Stimulated activated CD4-positive, alpha-beta T cell treated with anti-CD3 and anti-CD28 coated beads, Interleukin-4, amount 100 ng/mL, for 4 hours (primary cell): ENCODE measurements at regions not wholly inside any gene's neighbourhood (a gene's known extent, or its start where the extent isn't known, plus 50 kb on each side); places are given as distances from the start of the nearest gene placed in this dataset.

ENCODE experiments used
- DNase-seq, 2 experiments: peaks; one replicate each; pipeline ENCODE4 v3.0.0-alpha.2; 2020

DNA sequence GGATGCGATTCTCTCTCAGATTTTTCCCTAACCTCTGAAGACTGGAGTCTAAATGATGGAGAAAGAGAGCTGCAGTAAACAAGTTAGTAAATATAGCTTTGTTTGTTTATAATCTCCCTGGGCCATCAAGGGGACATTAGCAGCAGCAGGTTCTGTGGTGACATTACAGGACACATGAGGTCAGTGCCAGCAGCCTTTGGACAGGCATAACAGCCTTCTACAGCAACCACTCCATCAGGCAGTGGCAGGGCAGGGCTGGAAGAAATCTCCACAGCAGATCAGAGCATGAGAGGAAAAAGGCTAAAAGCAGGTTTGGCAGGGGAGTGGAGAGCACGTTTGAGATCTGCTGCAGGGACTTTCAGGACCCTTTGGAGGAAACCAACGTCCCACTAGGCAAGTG is 127.6 kb upstream of the ACP3 start:
- DNase-seq, result no peak

DNA sequence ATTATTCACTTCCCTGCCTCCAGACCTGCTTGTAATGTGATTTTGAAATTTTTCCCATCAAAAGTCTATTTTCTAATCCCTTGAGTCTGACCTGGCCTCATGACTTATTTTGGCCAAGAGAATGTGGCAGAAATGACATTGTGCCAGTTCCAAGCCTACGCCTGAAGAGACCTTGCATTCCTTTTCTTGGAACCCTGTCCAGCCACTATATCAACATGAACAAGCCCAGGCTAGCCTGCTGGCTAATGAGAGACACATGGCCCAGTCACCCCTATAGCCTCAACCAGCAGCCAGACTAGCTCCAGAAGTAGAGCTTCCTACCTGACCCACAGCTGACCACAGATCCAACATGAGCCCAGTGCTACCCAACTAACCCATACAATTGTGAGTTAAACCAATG is 121.1 kb upstream of the ACP3 start:
- no peak for DNase-seq

DNA sequence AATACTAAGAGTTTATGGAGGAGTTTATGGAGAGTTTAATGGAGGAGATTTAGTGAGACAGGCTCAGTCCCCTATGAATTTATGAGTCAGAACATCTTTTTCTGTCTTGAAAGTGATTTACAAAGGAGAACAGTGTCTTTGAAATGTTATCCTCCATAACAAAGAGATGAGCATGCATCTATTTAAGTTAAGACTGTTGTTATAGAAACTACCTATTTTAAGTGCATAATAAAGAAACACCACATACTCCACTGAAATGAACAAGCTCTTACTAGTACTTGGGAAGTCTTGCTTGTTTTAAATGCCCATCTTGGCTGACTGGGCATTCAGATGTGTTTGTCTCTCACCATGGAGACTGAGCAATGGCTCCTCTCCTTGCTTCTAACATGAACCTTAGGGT is 118.7 kb upstream of the ACP3 start:
- DNase-seq, result no peak

DNA sequence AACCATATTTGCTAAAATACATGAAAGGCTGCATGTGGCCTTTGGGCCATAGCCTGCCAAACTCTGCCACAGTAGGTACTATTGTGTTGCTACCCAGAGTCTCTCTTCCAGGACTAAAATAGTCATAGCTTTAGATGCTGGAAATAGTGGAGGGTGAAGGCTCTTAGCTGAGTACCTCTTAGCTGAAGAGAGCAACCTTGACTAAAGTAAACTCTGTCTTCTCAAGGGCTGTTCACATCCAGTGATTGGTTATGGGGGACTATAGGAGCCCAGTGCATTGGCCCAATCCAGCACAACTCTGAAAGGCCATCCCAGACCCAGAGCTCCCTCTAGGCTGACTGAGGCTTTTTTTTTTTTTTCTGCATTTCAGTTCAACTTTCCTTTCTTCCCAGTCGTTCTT is 117.8 kb upstream of the ACP3 start:
- DNase-seq, result no peak

DNA sequence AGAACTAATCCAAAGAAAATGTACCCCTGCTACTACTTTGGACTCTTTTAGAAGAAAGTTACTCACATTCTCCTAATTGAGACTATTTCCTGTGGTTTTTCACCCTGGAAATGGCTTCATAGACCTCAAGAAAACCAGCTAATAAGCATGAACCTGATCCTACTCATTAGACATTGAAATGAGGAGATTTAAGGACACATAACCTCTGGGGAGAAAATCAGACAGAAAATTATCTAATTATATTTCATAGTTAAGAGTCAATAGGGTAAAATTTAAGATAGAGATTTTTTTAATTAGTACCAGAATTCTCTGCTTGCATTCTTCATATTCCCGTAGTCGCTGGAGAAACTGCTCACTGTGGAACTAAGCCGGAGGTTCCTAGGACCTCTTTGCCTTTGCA is 114.6 kb upstream of the ACP3 start:
- no peak for DNase-seq

DNA sequence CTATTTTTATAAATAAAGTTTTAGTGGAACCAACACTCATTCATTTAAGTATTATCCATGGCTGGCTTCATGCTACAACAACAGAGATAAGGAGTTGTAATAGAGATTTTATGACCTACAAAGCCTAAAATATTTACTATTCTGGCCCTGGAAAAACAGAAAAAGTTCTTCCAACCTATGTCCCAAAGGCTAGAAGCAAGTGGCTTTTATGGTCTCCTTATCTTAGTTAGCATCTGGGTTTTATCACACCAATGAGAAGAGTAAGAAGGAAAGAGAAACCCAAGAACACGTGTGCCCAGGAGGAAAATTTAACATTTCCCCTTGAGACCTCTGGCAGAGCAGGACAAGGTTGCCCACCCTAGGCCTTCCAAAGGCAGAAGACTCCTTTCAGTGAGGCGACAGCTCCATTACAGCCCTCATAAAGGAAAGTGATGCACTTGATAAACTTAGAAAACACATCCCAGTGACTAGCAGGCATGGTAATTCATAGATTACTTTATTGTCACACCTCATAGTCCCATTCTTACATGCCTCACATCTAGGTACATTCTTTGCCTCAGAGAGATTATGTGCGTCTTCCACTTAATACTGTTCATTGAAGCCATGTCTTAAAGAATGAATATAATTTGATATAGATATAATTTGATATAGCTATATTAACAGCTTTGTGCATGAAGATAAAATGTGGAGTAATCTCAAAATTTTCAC is 113.2 kb upstream of the ACP3 start:
- DNase-seq, result no peak

DNA sequence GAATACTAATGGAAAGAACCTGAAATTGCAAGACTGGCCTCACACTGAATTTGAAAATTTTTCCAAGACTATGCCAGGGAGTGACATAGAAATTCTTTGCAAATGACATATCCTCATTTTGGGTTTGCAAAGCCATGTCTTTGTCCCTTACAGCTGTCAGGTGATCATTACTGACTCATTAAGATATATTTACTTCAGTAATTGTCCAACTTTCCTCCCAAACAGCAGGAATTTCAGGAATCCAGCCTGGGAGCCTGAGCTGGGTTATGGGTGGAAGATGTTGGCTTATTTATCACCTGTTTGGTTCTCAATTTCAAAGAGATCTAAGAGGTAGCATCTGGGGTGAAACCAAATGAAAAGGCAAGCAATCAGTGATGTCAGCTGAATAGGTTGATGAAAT is 111.6 kb upstream of the ACP3 start:
- DNase-seq, result no peak

DNA sequence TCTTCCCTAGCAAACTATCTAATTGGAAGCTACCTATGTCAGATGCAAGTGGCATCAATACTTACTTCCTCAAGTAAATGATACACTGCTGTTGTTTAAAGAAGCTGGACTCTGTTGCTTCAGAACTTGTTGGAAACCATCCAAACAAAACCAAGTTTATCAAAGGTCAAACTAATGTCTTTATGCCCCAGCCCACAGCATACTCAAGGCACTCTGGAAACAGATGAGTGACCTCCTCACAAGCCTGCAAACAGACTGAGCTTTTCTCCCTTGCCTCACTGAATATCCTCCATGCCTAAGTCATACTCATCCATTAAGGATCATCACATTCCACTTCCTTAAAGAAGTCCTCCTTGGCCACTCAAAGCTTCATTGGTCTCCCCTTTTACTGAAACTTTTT is 107.4 kb upstream of the ACP3 start:
- DNase-seq, result no peak

DNA sequence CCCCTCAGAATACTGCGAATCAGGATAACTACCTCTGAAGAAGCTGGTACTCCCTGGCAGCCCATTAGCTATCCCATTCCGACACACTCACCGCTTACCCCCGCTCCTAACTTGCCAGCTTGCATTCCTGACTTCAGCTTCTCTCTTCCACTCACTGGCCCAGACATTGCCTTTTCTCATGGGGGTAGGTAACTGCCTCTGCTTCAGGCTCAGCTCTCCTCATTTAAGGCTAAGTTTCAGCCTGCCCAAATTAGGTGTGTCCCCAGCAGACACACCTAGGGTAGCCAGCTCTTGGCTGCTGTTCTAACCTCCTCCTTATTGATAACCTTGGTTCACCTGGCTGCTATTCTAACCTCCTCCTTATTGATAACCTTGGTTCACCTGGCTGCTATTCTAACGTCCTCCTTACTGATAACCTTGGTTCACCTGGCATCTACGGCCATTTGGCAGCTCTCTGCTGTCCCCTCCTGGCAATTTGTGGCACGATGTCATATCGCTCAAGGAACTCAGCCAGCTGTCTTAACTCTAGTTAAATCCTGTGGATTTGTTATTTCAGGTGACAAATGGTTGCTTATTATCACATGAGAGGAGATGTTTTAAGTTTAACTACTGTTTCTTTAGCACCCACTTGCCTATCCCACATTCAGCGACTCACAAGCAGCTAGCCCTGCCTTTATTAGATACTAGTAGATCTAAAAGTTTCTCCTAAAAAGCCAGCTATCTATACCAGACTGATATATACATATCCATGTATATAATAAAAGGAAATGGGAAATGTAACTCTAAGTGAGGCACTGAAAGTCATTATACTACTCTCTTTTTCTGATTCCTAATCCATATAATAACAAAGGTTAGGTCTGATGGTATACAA is 106.5 kb upstream of the ACP3 start:
- DNase-seq, result peak in 1 of 2 experiments; percentile 4

DNA sequence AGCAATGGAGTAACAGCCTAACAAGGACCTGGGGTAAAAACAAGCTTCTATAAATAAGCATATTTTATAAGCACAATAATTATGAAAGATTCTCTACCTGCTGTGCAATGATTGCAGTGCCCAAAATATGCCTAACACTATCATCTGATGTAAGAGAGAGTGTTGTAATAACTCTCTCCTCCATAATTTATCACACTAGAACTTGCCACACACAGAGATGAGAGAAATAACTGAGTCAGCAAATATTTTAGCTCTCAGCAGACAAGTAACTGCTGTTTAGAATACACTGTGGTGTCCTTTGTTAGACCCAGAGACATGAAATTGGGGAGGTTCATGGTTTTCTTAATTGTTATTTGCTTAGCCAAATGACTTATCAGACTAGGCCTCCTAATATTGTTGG is 105.3 kb upstream of the ACP3 start:
- no peak for DNase-seq

DNA sequence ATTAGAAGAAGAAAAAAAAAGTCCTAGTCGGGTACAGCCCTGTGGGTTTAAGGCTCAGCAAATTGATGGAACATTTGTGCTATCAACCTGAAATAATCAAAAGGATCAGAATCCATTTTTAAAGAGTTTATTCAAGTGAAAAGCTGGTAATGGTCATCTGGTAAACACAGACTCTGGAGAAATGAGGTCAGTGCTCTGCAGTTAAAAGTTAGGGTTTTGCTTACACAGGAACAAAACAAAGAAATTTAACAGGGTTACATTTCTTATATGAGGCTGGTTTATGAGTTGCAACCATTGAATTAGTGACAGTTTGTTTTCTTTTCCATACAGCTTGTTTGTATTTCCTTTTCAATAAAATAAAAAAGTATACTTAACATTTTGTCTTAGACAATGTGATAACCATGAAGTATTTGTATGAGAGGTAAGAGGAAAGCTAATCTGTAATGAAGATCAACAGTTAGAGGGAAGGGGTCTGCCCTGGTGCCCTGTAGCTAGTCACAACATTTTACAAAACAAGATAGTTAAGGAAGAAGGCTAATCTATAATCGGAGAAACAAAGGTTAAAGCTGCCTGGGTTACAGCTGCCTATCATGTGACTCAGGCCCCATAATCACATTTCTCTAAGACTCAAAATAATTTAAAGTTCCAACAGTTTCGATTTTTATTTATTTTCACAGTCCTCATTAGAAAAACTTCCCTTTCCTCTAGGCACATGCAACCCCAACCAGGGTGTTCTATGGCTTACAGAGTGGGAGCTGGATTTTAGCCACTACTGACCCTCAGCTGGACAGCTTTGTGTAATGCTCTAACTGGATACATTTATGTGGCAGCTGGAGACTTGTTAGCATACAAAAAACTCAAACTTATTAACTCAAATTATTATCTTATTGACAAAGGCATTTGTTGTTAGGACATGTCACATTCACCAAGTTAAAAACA is 98.1 kb upstream of the ACP3 start:
- no peak for DNase-seq

DNA sequence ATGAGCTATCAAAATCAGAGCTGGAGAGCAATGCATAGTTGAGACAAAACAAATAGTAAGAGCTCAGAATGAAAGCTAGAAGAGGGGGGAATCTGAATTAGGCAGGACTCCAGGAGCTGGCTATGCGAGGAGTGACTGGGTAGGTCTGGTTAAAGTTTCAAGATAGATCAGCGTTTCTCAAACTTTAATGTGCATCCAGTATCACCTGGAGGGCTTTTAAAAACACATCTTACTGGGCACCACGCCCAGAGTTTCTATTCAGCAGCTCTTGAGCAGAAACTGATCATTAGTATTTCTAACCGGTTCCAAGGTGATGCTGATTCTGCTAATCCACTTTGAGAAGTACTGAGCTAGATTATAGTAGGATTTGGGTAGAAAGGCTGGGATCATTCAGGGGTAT is 96.2 kb upstream of the ACP3 start:
- no peak for DNase-seq

DNA sequence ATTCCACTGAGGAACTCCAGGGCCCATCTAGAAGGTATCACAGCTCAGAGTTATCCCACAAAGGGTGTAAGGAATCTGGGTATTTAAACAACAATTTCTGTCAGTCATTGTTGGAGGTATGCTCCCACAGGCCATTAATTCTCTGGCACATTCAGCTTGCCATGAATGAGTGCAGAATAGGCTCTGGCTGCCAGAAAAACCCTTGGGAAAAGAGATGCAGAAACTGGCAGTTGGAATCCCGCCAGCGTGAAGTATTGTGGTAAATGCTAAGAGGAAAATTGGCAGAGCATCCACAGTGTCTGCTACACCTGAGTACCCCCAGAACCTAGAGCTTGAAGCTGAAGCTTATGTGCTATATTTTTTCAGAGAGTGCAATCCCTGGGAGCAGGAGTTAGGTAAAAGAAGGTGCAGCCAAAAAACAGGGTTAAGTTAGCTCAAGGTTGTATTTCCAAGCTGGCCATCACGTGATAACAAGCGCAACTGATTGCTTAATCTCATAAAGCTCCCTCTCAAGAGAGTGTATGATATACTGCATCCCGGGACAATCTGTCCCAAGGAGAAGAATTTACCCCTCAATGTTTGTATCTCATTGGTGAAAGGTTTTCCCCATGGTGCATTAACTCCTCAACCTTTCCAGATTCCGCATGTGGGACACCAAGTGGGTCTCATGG is 94.2 kb upstream of the ACP3 start:
- DNase-seq, result no peak

DNA sequence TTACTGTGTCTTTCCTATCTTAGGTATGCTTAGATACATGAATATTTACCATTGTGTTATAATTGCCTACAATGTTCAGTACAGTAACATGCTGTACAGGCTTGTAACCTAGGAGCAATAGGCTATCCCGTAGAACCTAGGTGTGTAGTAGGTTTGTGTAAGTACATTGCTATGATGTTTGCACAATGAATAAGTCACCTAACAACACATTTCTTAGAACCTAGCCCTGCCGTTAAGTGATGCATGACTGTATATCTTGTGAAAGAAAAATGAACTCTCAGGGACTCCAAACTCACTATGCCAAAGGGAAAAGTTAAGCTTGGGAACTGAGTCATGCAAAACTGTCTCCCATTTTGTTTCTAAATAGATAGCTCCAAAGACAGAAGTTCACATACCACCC is 91.5 kb upstream of the ACP3 start:
- no peak for DNase-seq

DNA sequence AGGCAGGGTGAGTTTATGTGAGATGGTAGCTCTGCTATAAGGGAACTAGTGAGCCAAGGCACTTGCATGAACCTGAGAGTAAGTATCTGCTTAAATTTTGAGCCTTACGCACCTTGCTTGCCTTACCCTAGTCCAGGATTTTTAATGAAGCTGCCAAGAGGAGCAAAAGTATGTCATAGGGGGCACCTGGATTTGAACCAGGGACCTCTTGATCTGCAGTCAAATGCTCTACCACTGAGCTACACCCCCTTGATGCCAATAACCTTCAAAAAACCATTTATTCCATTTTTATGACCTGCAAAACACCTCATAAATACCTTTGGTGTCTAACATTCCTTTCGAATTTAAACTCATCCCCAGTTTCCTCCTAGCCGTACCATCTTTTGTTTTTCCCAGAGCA is 88.3 kb upstream of the ACP3 start:
- no peak for DNase-seq

DNA sequence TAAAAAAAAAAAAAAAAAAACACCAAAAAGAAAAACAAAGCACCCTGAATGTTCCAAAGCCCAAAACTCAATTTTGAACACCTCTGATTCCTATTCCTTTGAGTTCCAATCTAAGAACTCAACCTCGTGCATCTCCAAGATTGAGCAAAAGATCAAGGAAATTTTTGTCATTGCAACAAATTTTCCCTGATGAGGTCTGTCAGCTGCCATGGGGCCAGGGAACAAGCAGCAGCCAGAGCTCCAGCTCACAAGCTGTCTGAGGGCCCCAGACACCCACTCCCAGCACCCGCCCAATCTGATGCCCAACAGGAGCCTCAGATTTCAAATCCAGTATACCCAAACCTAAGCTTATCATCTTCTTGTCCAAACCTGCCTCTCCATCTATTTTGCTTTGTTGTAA is 87.6 kb upstream of the ACP3 start:
- no peak for DNase-seq

DNA sequence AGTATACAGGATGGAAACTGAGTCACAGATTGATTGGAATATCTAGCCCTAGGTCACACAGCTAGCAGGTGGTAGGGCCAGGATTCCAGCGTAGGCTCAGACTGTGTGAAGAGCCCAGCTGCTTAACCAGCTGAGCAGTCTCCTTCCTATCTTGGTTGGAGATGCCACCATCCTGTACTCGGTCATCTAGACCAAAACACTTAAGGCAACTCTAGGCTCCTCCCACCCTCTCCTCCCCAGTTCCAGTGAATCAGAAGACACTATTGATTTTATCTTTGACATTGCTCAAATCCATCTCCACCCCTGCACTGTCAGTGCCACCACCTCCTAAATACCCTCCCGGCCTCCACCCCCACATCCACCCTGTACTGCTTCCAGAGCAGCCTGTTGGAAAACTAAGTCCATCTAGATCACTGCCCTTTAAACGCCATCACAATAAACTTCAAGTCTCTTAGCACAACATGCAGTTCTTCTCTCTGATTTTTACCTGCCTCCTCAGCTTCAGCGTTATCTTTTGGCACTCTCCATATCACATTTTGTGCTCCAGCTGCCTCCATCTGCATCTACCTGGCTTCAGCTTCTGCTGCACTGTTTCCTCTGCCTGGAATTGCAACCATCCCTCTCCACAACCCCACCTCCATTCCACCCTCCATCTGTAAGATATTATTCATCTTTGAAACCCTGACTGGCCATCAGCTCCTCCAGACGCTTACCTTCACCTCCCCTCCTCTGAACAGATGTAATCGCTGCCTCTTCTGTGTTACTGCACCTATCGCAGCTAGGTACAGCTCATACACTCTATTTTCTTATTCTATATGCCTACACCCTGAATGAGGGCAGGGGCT is 86.8 kb upstream of the ACP3 start:
- no peak for DNase-seq

DNA sequence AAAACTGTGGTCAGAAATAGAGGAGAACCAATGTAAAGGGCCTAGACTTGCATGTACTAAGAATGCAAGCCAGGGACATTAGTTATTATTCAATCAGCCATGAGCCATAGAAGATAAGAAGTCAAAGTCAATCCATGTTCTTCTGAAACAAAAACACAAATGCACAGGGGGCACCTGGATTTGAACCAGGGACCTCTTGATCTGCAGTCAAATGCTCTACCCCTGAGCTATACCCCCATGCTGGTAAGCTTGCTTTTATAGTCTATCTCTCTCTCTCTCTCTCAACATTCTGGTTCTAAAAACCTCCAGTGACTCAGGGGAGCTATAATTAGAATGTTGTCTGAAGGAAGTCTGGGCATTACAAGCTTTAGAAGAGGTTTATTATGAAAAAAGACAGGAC is 85.6 kb upstream of the ACP3 start:
- DNase-seq, result no peak

DNA sequence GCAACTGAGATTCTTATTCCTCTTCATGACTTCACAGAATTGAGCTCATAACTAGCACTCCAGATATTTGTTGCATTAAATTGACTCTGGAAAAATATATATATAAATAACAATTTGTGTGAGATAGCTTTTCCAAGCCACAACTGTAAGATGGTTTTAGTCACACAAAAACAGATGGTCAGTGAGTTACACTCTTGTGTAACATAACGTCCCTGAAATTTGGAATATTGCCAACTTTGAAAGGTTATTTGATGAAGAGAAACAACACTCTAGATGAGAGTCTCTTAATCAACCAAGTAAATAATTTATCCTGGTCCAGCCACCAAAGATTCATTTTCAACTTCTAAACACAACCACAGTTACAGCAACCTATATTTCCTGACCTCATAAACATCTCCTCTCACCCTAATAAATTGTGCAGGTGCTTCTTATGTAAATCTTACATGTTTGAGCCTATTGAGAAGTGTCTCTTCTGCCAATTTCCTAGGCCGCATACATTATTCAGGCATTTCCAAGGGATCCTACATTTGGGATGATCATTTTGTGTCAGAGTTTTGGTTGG is 84.9 kb upstream of the ACP3 start:
- DNase-seq, result no peak

DNA sequence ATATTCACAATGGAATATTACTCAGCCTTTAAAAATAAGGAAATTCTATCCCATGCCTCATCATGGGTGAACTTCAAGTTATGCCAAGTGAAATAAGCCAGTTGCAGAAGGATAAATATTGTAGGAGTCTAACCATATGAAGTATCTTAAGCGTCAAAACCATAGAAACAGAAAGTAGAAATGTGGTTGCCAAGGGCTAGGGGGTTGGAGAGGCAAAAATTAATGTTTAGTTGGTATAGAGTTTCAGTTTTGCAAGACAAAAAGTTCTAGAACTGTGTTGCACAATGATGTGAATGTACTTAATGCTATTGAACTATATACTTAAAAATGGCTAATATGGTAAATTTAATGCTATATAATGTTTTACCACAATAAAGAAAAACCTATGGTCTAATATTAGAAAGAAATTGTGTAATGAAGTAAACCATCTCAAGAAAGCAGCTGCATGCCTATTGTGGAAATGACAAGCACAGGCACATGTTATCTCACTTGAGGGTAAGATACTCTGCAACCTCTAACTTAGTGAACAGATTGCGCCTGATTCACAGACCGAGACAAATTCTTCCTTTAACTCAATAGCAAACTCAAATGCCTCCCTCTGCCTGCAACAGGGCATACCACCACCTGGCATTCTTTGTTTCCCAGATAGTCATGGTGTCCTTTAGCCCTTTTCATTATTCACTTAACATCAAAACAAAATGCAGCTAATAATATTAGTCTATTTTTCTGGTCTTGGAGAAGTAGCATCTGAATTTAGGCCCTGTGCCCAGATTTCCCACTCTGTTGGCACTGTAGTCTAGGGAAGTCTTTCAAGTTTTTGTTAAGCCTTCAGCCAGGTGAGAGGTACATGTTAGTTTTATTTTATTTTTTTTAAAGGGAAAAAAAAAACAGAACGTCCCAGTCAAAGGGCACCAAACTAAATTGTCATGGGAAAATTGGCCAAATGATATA is 80.2 kb upstream of the ACP3 start:
- no peak for DNase-seq
